ENCODE measurements at regions not wholly inside any gene's neighbourhood (a gene's known extent, or its start where the extent isn't known, plus 50 kb on each side); places are given as distances from the start of the nearest gene placed in this dataset.

DNA sequence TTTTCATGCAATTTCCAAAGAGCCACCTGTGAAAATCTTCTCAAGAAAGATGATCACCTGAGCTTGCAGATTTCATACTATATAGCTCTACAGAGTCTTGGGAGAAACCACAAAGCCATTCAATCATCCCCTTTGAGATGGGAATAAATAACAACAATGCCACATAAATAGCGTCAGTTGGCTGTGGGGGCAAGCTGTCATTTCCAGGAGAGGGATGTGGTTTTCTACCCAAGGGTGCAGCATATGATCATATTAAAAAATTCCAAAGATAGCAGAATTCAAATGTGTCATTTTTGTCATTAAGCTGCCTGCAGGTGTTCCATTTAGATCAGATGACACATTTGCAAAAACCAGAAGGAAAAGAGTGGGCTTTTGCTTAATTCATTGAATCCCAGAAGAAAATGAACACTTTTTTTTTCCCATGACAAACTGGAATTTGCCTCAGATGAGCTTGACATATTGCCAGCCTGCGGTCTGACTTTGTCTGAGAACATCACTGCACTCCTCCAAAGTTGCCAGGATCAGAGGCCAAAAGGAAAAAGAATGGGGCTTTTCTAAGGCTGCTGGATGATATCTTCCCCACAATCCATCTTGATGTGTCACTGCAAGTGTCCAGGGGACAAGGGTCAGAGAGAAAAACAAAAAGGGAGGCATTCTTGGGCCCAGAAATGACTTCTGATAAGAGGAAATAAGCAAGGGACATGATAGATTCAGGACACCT is 314.1 kb upstream of the USP25 start:
- H3K4me3 Mint-ChIP-seq (ENCODE audit: unreplicated experiment) = no peak overlapping the region
- no peaks in the 10 kb centered on the region for H3K4me1 Mint-ChIP-seq (ENCODE audit: low read depth, unreplicated experiment)
- no peak overlapping the region for H3K27ac Mint-ChIP-seq (ENCODE audit: unreplicated experiment)
- no peaks in the 10 kb centered on the region for H3K27me3 Mint-ChIP-seq (ENCODE audit: unreplicated experiment)
- no peak for DNase-seq
- no peaks in the 10 kb centered on the region for H3K36me3 Mint-ChIP-seq (ENCODE audit: unreplicated experiment)
- no peaks in the 10 kb centered on the region for H3K9me3 Mint-ChIP-seq (ENCODE audit: unreplicated experiment)
- TF ChIP-seq, protein P1, sequence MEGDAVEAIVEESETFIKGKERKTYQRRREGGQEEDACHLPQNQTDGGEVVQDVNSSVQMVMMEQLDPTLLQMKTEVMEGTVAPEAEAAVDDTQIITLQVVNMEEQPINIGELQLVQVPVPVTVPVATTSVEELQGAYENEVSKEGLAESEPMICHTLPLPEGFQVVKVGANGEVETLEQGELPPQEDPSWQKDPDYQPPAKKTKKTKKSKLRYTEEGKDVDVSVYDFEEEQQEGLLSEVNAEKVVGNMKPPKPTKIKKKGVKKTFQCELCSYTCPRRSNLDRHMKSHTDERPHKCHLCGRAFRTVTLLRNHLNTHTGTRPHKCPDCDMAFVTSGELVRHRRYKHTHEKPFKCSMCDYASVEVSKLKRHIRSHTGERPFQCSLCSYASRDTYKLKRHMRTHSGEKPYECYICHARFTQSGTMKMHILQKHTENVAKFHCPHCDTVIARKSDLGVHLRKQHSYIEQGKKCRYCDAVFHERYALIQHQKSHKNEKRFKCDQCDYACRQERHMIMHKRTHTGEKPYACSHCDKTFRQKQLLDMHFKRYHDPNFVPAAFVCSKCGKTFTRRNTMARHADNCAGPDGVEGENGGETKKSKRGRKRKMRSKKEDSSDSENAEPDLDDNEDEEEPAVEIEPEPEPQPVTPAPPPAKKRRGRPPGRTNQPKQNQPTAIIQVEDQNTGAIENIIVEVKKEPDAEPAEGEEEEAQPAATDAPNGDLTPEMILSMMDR (IDR thresholded peaks at IDR 0.05; ENCODE audit: partially characterized antibody, unreplicated experiment) = no peak

DNA sequence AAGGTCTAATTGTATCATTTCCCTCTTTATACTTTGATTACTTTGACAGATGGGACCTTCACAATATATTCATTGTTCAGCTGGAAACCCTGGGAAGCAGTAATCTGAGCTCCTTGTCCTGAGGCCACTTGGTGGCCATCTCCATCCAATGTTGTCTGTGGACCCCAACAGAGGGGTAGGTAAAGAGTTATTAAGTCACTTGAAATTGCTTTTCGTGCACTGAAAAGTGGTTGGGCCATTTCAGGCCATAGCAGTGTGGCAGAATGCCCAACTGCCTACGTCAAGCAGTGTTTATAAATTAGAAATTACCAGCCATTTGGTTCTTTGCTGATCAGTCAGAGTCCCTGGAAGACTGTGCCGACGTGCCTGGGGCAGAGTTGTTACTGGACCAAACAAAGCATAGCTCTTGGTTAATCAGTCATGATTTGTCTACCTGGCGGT is 308.3 kb upstream of the USP25 start:
- Mint-ChIP-seq H3K9me3 (ENCODE audit: unreplicated experiment) (no peaks in the 10 kb centered on the region), H3K27me3 (ENCODE audit: unreplicated experiment) (no peaks in the 10 kb centered on the region), H3K36me3 (ENCODE audit: unreplicated experiment) (no peaks in the 10 kb centered on the region), H3K4me3 (ENCODE audit: unreplicated experiment) (no peak overlapping the region), H3K27ac (ENCODE audit: unreplicated experiment) (no peak overlapping the region), H3K4me1 (ENCODE audit: low read depth, unreplicated experiment) (peaks cover 4% of the 10 kb centered on the region)
- no peak for DNase-seq
- TF ChIP-seq, protein P1 (IDR thresholded peaks at IDR 0.05; ENCODE audit: partially characterized antibody, unreplicated experiment) = no peak

DNA sequence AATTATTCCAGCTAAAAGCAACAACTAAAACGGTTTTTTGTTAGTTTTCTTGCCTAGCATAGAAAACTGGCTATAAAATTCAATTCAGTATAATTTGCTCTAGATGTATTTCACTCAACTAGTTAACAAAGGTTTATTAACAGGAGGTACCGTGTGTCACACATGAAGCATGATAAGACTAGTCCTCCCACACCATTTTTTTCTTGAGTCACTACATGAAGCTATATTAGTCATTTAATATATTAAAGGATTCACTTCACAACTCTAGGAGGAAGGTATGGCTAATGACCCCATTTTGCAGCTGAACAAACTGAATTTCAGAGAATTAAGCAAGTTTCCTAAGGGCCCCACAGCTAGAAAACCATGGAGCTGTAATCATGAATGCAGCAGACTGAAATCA is 307.8 kb upstream of the USP25 start:
- TF ChIP-seq, protein P1 (IDR thresholded peaks at IDR 0.05; ENCODE audit: partially characterized antibody, unreplicated experiment) = no peak
- Mint-ChIP-seq H3K4me3 (ENCODE audit: unreplicated experiment) (no peak overlapping the region), H3K4me1 (ENCODE audit: low read depth, unreplicated experiment) (peaks cover 4% of the 10 kb centered on the region), H3K27me3 (ENCODE audit: unreplicated experiment) (no peaks in the 10 kb centered on the region), H3K9me3 (ENCODE audit: unreplicated experiment) (no peaks in the 10 kb centered on the region), H3K36me3 (ENCODE audit: unreplicated experiment) (no peaks in the 10 kb centered on the region), H3K27ac (ENCODE audit: unreplicated experiment) (no peak overlapping the region)
- DNase-seq = no peak

DNA sequence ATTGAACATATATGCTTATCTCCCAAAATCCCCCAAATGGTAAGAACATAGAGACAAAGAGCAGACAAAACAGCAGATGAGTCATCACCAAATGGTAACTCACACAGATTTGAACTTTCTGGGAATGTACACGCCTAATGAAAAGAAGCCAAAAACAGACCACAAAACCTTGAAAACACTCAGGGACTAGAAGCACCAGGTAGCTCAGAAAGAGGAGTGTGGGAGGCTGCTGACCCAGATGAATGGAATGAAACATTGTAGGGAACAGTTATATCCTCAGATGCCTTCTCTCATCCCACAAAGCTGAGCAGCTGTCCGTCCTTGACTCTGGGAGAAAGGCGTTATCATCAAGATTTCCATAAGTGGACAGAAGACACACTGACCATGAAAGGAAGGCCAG is 307.0 kb upstream of the USP25 start:
- TF ChIP-seq, protein P1 (IDR thresholded peaks at IDR 0.05; ENCODE audit: partially characterized antibody, unreplicated experiment) = no peak
- H3K27me3 Mint-ChIP-seq (ENCODE audit: unreplicated experiment) = no peaks in the 10 kb centered on the region
- H3K4me3 Mint-ChIP-seq (ENCODE audit: unreplicated experiment) = no peak overlapping the region
- H3K27ac Mint-ChIP-seq (ENCODE audit: unreplicated experiment) = no peak overlapping the region
- no peak for DNase-seq
- H3K36me3 Mint-ChIP-seq (ENCODE audit: unreplicated experiment) = no peaks in the 10 kb centered on the region
- H3K4me1 Mint-ChIP-seq (ENCODE audit: low read depth, unreplicated experiment) = peaks cover 4% of the 10 kb centered on the region
- no peaks in the 10 kb centered on the region for H3K9me3 Mint-ChIP-seq (ENCODE audit: unreplicated experiment)

DNA sequence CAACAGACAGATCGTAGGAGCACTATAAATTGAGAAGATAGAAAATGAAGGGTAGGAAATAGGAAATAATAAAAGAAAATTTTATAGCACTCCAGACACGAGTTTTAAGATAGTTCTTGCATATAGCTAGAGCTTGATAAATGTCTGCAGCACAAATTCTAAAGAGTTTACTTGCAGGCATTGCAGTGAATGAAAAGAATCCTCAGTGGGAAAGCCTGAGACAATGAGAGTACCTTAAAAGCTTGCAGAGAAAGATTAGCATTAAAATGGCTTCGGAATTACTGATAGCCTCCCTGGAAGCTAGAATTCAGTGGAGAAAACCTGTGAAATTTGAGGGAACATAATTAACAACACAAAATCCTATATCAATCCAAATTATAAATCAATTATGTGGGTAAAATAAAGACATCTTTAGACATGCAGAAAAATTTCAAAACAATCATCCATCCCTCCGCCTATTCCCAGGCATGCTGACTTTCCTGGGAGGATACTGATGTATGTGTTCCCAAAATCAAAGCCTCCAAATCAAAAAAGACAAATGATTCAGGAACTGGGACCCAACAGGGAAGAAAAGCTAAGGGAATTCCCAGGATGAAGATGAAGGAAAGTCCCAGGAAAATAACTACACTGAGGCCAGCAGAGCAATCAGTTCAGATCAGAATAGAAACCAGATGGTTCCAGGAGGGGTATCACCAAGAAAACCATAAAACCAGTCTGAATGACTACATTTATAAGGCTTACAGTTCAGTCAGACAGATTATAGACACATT is 305.9 kb upstream of the USP25 start:
- H3K27ac Mint-ChIP-seq (ENCODE audit: unreplicated experiment) = no peak overlapping the region
- TF ChIP-seq, protein P1 (IDR thresholded peaks at IDR 0.05; ENCODE audit: partially characterized antibody, unreplicated experiment) = no peak
- H3K27me3 Mint-ChIP-seq (ENCODE audit: unreplicated experiment) = no peaks in the 10 kb centered on the region
- H3K9me3 Mint-ChIP-seq (ENCODE audit: unreplicated experiment) = no peaks in the 10 kb centered on the region
- H3K36me3 Mint-ChIP-seq (ENCODE audit: unreplicated experiment) = no peaks in the 10 kb centered on the region
- DNase-seq = no peak
- H3K4me3 Mint-ChIP-seq (ENCODE audit: unreplicated experiment) = no peak overlapping the region
- peaks cover 4% of the 10 kb centered on the region for H3K4me1 Mint-ChIP-seq (ENCODE audit: low read depth, unreplicated experiment)

Data from glutamatergic neuron (in vitro differentiated cells).